H1 (cell line): ENCODE measurements at regions not wholly inside any gene's neighbourhood (a gene's known extent, or its start where the extent isn't known, plus 50 kb on each side); places are given as distances from the start of the nearest gene placed in this dataset.

ENCODE experiments used
- CTCF ChIA-PET: fragments of 300-600 bp; sonication (Branson Sonifier 250); formaldehyde crosslinking; loops from one replicate; lab custom pipeline; 2021; ENCODE audit not compliant: partially characterized antibody; lab: Charles Lee
- POLR2A ChIA-PET: fragments of 300-600 bp; sonication (Branson Sonifier 250); formaldehyde crosslinking; loops from one replicate; lab custom pipeline; 2021; ENCODE audit warnings: inconsistent platforms; ENCODE audit not compliant: partially characterized antibody; lab: Charles Lee
- DNase-seq, 2 experiments: peaks; one replicate each; pipeline versions ENCODE4 v3.0.0 to v3.0.0-alpha.2; 2010 to 2022; ENCODE audit warnings: low spot score in 2 of 2, low read depth in 1 of 2, mixed read lengths in 1 of 2
- FAIRE-seq: peaks from 2 replicates; lab custom pipeline; 2011; peaks lifted over from hg19 to GRCh38; lab: Jason Lieb, UNC
- H2AFZ ChIP-seq: 2 replicates; pipeline ENCODE4 v1.8.1; 2012; ENCODE audit warnings: low read length, inconsistent platforms
- H2AK5ac ChIP-seq: 2 replicates; pipeline ENCODE4 v1.6.1; 2013; ENCODE audit warnings: low read depth, low read length
- H2BK120ac ChIP-seq: replicated peaks from 2 replicates; pipeline ENCODE3; 2013; ENCODE audit warnings: low read depth, low read length, inconsistent platforms
- H2BK12ac ChIP-seq: 2 replicates; pipeline ENCODE4 v1.6.1; 2013; ENCODE audit warnings: low read depth, low read length
- H2BK15ac ChIP-seq: 2 replicates; pipeline ENCODE4 v1.6.1; 2013; ENCODE audit warnings: low read length
- H2BK20ac ChIP-seq: 2 replicates; pipeline ENCODE4 v1.6.1; 2013; ENCODE audit warnings: low read length
- H2BK5ac ChIP-seq: 2 replicates; pipeline ENCODE4 v1.6.1; 2013; ENCODE audit warnings: low read depth, low read length
- H3K14ac ChIP-seq: 2 replicates; pipeline ENCODE4 v1.6.1; 2013; ENCODE audit warnings: inconsistent platforms; ENCODE audit not compliant: insufficient read length
- H3K18ac ChIP-seq: 2 replicates; pipeline ENCODE4 v1.6.1; 2013; ENCODE audit warnings: low read length; ENCODE audit errors: extremely low read depth
- H3K23ac ChIP-seq: 2 replicates; pipeline ENCODE4 v1.6.1; 2013; ENCODE audit warnings: inconsistent platforms; ENCODE audit not compliant: insufficient read length
- H3K23me2 ChIP-seq: 2 replicates; pipeline ENCODE4 v1.6.1; 2013; ENCODE audit warnings: low read depth, low read length
- H3K27ac ChIP-seq: 2 replicates; pipeline ENCODE4 v1.6.1; 2011; ENCODE audit warnings: low read depth, low read length, inconsistent platforms
- H3K27me3 ChIP-seq, 4 experiments: replicated peaks in 1 of 4; 1 replicate in 1 of 4; 2 replicates in 3 of 4; pipeline versions ENCODE4 v1.6.1 to v1.8.1; 2011 to 2013; ENCODE audit warnings: low read length in 3 of 4, mild to moderate bottlenecking in 3 of 4, inconsistent platforms in 2 of 4, mixed read lengths in 2 of 4, moderate library complexity in 1 of 4; ENCODE audit not compliant: control insufficient read depth in 3 of 4, insufficient read depth in 3 of 4; ENCODE audit errors: extremely low read depth in 1 of 4
- H3K36me3 ChIP-seq, 4 experiments: 2 replicates each; pipeline versions ENCODE4 v1.6.1 to v1.8.1; 2011 to 2013; ENCODE audit warnings: mild to moderate bottlenecking in 4 of 4, low read length in 3 of 4, moderate library complexity in 2 of 4, control low read depth in 1 of 4, inconsistent platforms in 1 of 4; ENCODE audit not compliant: insufficient read depth in 4 of 4, control insufficient read depth in 2 of 4
- H3K4ac ChIP-seq: replicated peaks from 2 replicates; pipeline ENCODE3; 2013; ENCODE audit warnings: low read length, low read depth, mixed read lengths, inconsistent platforms; ENCODE audit not compliant: insufficient read length
- H3K4me1 ChIP-seq, 4 experiments: replicated peaks in 1 of 4; 1 replicate in 1 of 4; 2 replicates in 3 of 4; pipeline versions ENCODE4 v1.6.1 to v1.8.1; 2011 to 2013; ENCODE audit warnings: low read length in 3 of 4, inconsistent platforms in 2 of 4, mixed read lengths in 1 of 4; ENCODE audit not compliant: insufficient read depth in 4 of 4, control insufficient read depth in 3 of 4
- H3K4me2 ChIP-seq, 2 experiments: 2 replicates each; pipeline versions ENCODE4 v1.6.1 to v1.8.1; 2011 to 2013; ENCODE audit warnings: low read depth in 2 of 2, low read length in 2 of 2, control low read depth in 1 of 2, inconsistent platforms in 1 of 2, mild to moderate bottlenecking in 1 of 2; ENCODE audit not compliant: insufficient read depth in 1 of 2
- H3K4me3 ChIP-seq, 4 experiments: fragments of 200-600, 300-600 bp in 1 of 4; sonication (generic), shearing (Covaris generic), sonication (Bioruptor Twin) in 1 of 4; 2 replicates each; pipeline versions ENCODE4 v1.5.1 to v1.8.1; 2011 to 2016; ENCODE audit warnings: low read length in 4 of 4, low read depth in 3 of 4, control low read depth in 2 of 4, inconsistent platforms in 2 of 4, mild to moderate bottlenecking in 2 of 4, mixed read lengths in 1 of 4, moderate library complexity in 1 of 4; ENCODE audit not compliant: insufficient read depth in 2 of 4; ENCODE audit errors: extremely low read depth in 1 of 4
- H3K56ac ChIP-seq: replicated peaks from 2 replicates; pipeline ENCODE3; 2013; ENCODE audit warnings: low read depth, mild to moderate bottlenecking, mixed read lengths, low read length, inconsistent platforms; ENCODE audit not compliant: insufficient read length
- H3K79me1 ChIP-seq: 2 replicates; pipeline ENCODE4 v1.6.1; 2013; ENCODE audit warnings: low read depth, low read length, control low read depth
- H3K79me2 ChIP-seq, 2 experiments: 2 replicates each; pipeline versions ENCODE4 v1.6.1 to v1.8.1; 2012 to 2013; ENCODE audit warnings: low read length in 2 of 2, mild to moderate bottlenecking in 2 of 2, inconsistent platforms in 1 of 2; ENCODE audit not compliant: insufficient read depth in 2 of 2, control insufficient read depth in 1 of 2
- H3K9ac ChIP-seq, 4 experiments: replicated peaks in 1 of 4; 1 replicate in 1 of 4; 2 replicates in 3 of 4; pipeline versions ENCODE4 v1.6.1 to v1.8.1; 2011 to 2013; ENCODE audit warnings: low read depth in 3 of 4, low read length in 3 of 4, control low read depth in 2 of 4, mild to moderate bottlenecking in 2 of 4, moderate library complexity in 2 of 4, inconsistent platforms in 1 of 4; ENCODE audit errors: extremely low read depth in 1 of 4
- H3K9me3 ChIP-seq, 2 experiments: 2 replicates each; pipeline versions ENCODE4 v1.6.1 to v1.8.1; 2012 to 2013; ENCODE audit warnings: mild to moderate bottlenecking in 2 of 2, moderate library complexity in 2 of 2, control low read depth in 1 of 2, inconsistent platforms in 1 of 2, low read depth in 1 of 2, low read length in 1 of 2, mixed read lengths in 1 of 2; ENCODE audit not compliant: insufficient read depth in 2 of 2
- H4K20me1 ChIP-seq, 2 experiments: replicated peaks in 1 of 2; 2 replicates each; pipeline versions ENCODE3 to v1.8.1; 2011 to 2013; ENCODE audit warnings: inconsistent platforms in 2 of 2, low read length in 2 of 2, mild to moderate bottlenecking in 1 of 2; ENCODE audit not compliant: insufficient read depth in 2 of 2, control insufficient read depth in 1 of 2
- H4K5ac ChIP-seq: 2 replicates; pipeline ENCODE4 v1.6.1; 2013; ENCODE audit warnings: low read length, low read depth, mixed read lengths, inconsistent platforms; ENCODE audit not compliant: insufficient read length
- H4K8ac ChIP-seq: 2 replicates; pipeline ENCODE4 v1.8.0; 2013; ENCODE audit warnings: mild to moderate bottlenecking, moderate library complexity, low read length, inconsistent platforms; ENCODE audit not compliant: insufficient read depth; ENCODE audit errors: extremely low read depth
- H4K91ac ChIP-seq: replicated peaks from 2 replicates; pipeline ENCODE3; 2013; ENCODE audit warnings: low read length, mixed read lengths, inconsistent platforms; ENCODE audit not compliant: insufficient read length
- ASH2L ChIP-seq: fragments of 200-600, 300-600 bp; sonication (generic); IDR thresholded peaks from one replicate; pipeline ENCODE4 v1.7.1; 2017; ENCODE audit warnings: low read length
- ATF3 ChIP-seq: IDR thresholded peaks from 2 replicates; pipeline ENCODE4 v1.6.1; 2011; ENCODE audit warnings: low read depth, mild to moderate bottlenecking, low read length; ENCODE audit not compliant: insufficient read depth
- BACH1 ChIP-seq: IDR thresholded peaks from 2 replicates; pipeline ENCODE4 v1.6.1; 2012; ENCODE audit warnings: low read length, improper control_type of control experiment
- BCL11A ChIP-seq, 2 experiments: IDR thresholded peaks; one replicate each; pipeline ENCODE4 v1.6.1; 2011; ENCODE audit warnings: low read depth in 2 of 2, low read length in 2 of 2, mild to moderate bottlenecking in 2 of 2
- CREB1 ChIP-seq: IDR thresholded peaks from 2 replicates; pipeline ENCODE4 v1.6.1; 2012; ENCODE audit warnings: inconsistent platforms
- EP300 ChIP-seq, 2 experiments: IDR thresholded peaks; 1 replicate in 1 of 2; 2 replicates in 1 of 2; pipeline ENCODE4 v1.6.1; 2011 to 2012; ENCODE audit warnings: low read depth in 2 of 2, low read length in 2 of 2, mild to moderate bottlenecking in 2 of 2, borderline replicate concordance in 1 of 2, inconsistent platforms in 1 of 2, moderate library complexity in 1 of 2
- FOSL1 ChIP-seq: IDR thresholded peaks from 2 replicates; pipeline ENCODE4 v1.6.1; 2011; ENCODE audit warnings: mild to moderate bottlenecking, low read depth, low read length, moderate library complexity; ENCODE audit not compliant: insufficient read depth
- HDAC6 ChIP-seq: IDR thresholded peaks from one replicate; pipeline ENCODE4 v1.7.1; 2012; ENCODE audit warnings: low read depth, mild to moderate bottlenecking, inconsistent platforms, low read length, moderate library complexity
- RFX5 ChIP-seq: IDR thresholded peaks from 2 replicates; pipeline ENCODE4 v1.6.1; 2011; ENCODE audit warnings: low read depth, low read length, improper control_type of control experiment, borderline replicate concordance
- SIN3A ChIP-seq, 2 experiments: IDR thresholded peaks in 1 of 2; conservative IDR thresholded peaks in 1 of 2; 2 replicates each; pipeline ENCODE4 v1.6.1; 2011 to 2012; ENCODE audit warnings: low read length in 2 of 2, improper control_type of control experiment in 1 of 2, low read depth in 1 of 2, mild to moderate bottlenecking in 1 of 2
- SIRT6 ChIP-seq: IDR thresholded peaks from one replicate; pipeline ENCODE4 v1.7.1; 2012; ENCODE audit warnings: low read length, inconsistent platforms
- SP1 ChIP-seq: IDR thresholded peaks from 2 replicates; pipeline ENCODE4 v1.6.1; 2011; ENCODE audit warnings: low read depth, low read length
- SP2 ChIP-seq: IDR thresholded peaks from 2 replicates; pipeline ENCODE4 v1.6.1; 2012; ENCODE audit warnings: mild to moderate bottlenecking, low read length, inconsistent platforms
- SP4 ChIP-seq: IDR thresholded peaks from 2 replicates; pipeline ENCODE4 v1.6.1; 2012; ENCODE audit warnings: low read length, inconsistent platforms
- ZNF274 ChIP-seq: IDR thresholded peaks from 2 replicates; pipeline ENCODE4 v1.7.0; 2012; ENCODE audit warnings: low read length, borderline replicate concordance; ENCODE audit errors: extremely low read depth
- WGBS, 2 experiments: shearing (Covaris generic) in 1 of 2; methylation state at CpG; one replicate each; pipeline versions ENCODE4 v1.1.6 to v1.1.7; 2013 to 2015; ENCODE audit warnings: low lambda C conversion rate in 2 of 2, mixed read lengths in 2 of 2, inconsistent platforms in 1 of 2, low coverage in 1 of 2, missing lambda C conversion rate in 1 of 2; ENCODE audit not compliant: insufficient replicate concordance in 2 of 2, insufficient coverage in 1 of 2, insufficient read length in 1 of 2; ENCODE audit errors: extremely low coverage in 1 of 2, missing lambda C conversion rate in 1 of 2; 5-methylcytosine and 5-hydroxymethylcytosine counted together

DNA sequence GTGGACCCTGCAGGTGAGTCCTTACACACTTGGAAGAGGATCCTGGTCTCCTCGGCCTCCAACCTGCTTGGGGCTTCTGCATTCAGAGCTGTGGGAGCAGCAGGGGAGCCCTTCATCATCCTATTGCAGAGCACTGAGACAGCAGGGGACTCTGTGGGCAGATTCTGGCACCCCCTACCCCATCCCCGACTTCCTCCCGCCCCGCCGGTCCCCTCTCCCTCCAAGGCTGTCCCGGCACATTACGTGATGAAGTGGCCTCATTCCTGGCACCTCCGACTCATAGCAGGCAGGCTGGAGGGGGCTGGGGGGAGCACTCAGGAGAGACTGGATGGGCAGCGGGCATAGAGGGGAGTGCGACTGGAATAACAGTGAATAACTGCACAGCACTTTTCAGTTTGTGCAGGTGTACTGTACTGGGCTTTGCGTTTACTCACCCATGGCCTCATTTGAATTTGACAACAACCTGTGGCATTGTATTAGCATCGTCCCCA, 394.1 kb downstream of the MATN1 start:
- no peak overlapping the region for H2BK120ac ChIP-seq
- no peak overlapping the region for H2BK12ac ChIP-seq
- WGBS, 2 experiments: 99% methylated on average over 8 of the region's 12 CpGs; no CpG with 5 or more reads in 1 of the 2 experiments
- H3K4me1 ChIP-seq: no peaks in the 10 kb centered on the region
- POLR2A ChIA-PET: no interaction called here
- H3K27me3 ChIP-seq: no peaks in the 10 kb centered on the region
- H3K9me3 ChIP-seq: no peaks in the 10 kb centered on the region
- H3K9ac ChIP-seq: no peak overlapping the region
- H3K4me2 ChIP-seq: no peak overlapping the region
- peak in 1 of 2 experiments; percentile 27 for DNase-seq
- no peak overlapping the region for H2BK20ac ChIP-seq
- H3K18ac ChIP-seq: no peak overlapping the region
- no peak overlapping the region for H3K27ac ChIP-seq
- no peak overlapping the region for H3K23ac ChIP-seq
- H3K56ac ChIP-seq: no peak overlapping the region
- H2AFZ ChIP-seq: no peak overlapping the region
- H4K5ac ChIP-seq: no peak overlapping the region
- no peak overlapping the region for H2BK15ac ChIP-seq
- H3K4ac ChIP-seq: no peak overlapping the region
- no peaks in the 10 kb centered on the region for H3K23me2 ChIP-seq
- H3K14ac ChIP-seq: no peak overlapping the region
- FAIRE-seq: no peak
- CTCF ChIA-PET: interaction anchor here (0.7 to 2.8 kb wide), 8 partner anchors 8 to 600 kb away, joined by 3 to 12 read pairs (median 3); no protein-coding TSS in a partner anchor
- H3K79me1 ChIP-seq: no peaks in the 10 kb centered on the region
- H4K91ac ChIP-seq: no peak overlapping the region
- no peak overlapping the region for H3K4me3 ChIP-seq
- H3K36me3 ChIP-seq: no peaks in the 10 kb centered on the region
- no peak overlapping the region for H2AK5ac ChIP-seq
- no peaks in the 10 kb centered on the region for H3K79me2 ChIP-seq
- 0 out of 2 replicates have a peak overlapping the region, but pooled peaks have one; percentile 71 for H4K8ac ChIP-seq
- no peaks in the 10 kb centered on the region for H4K20me1 ChIP-seq
- no peak overlapping the region for H2BK5ac ChIP-seq
- TF ChIP-seq ASH2L (no peak), SP1 (no peak), EP300 (IDR thresholded peaks at IDR 0.05; ENCODE audit: borderline replicate concordance in 1 of 2, low read depth in 2 of 2, low read length in 2 of 2) (no peak), SIRT6 (no peak), HDAC6 (no peak), RFX5 (no peak), ATF3 (no peak), FOSL1 (no peak), BCL11A (IDR thresholded peaks at IDR 0.05; ENCODE audit: low read depth in 2 of 2, low read length in 2 of 2) (no peak), ZNF274 (no peak), SP4 (no peak), SP2 (no peak), SIN3A (conservative IDR thresholded peaks at IDR 0.05 in 1 of 2, IDR thresholded peaks at IDR 0.05 in 1 of 2; ENCODE audit: low read depth in 1 of 2, low read length in 2 of 2) (no peak), BACH1 (no peak), CREB1 (no peak)
